ENCODE measurements at regions not wholly inside any gene's neighbourhood (a gene's known extent, or its start where the extent isn't known, plus 50 kb on each side); places are given as distances from the start of the nearest gene placed in this dataset.

GRCh38 chr2:18422432-18423165 lies 137.9 kb downstream of the RDH14 start:
- Mint-ChIP-seq H3K4me1 (no peaks in the 10 kb centered on the region), H3K27ac (no peak overlapping the region), H3K36me3 (no peaks in the 10 kb centered on the region), H3K4me3 (no peak overlapping the region), H3K9me3 (no peaks in the 10 kb centered on the region)
- no peak for ATAC-seq
- DNase-seq (ENCODE audit: low spot score in 2 of 2) = no peak

GRCh38 chr2:18413676-18414396 lies 146.6 kb downstream of the RDH14 start:
- no peaks in the 10 kb centered on the region for H3K4me1 Mint-ChIP-seq
- no peaks in the 10 kb centered on the region for H3K36me3 Mint-ChIP-seq
- ATAC-seq (no peak), DNase-seq (ENCODE audit: low spot score in 2 of 2) (no peak)
- H3K4me3 Mint-ChIP-seq = no peak overlapping the region
- H3K27ac Mint-ChIP-seq = no peak overlapping the region
- no peaks in the 10 kb centered on the region for H3K9me3 Mint-ChIP-seq

GRCh38 chr2:18412980-18413675 lies 147.3 kb downstream of the RDH14 start:
- Mint-ChIP-seq H3K4me1 (no peaks in the 10 kb centered on the region), H3K27ac (no peak overlapping the region), H3K9me3 (no peaks in the 10 kb centered on the region), H3K4me3 (no peak overlapping the region), H3K36me3 (no peaks in the 10 kb centered on the region)
- no peak for DNase-seq (ENCODE audit: low spot score in 2 of 2)
- no peak for ATAC-seq

- ATAC-seq (no peak), DNase-seq (ENCODE audit: low spot score in 2 of 2) (no peak)
- Mint-ChIP-seq H3K27ac (no peak overlapping the region), H3K4me1 (no peaks in the 10 kb centered on the region), H3K9me3 (no peaks in the 10 kb centered on the region), H3K4me3 (no peak overlapping the region), H3K36me3 (no peaks in the 10 kb centered on the region)
Observed at GRCh38 chr2:18411626-18412025, 148.8 kb downstream of the RDH14 start.

- Mint-ChIP-seq H3K4me3 (no peak overlapping the region), H3K4me1 (no peaks in the 10 kb centered on the region), H3K27ac (no peak overlapping the region), H3K36me3 (no peaks in the 10 kb centered on the region), H3K9me3 (no peaks in the 10 kb centered on the region)
- ATAC-seq = no peak
- DNase-seq (ENCODE audit: low spot score in 2 of 2) = no peak
Observed at GRCh38 chr2:18410543-18410942, 149.9 kb downstream of the RDH14 start.

GRCh38 chr2:18408638-18409037 lies 151.8 kb downstream of the RDH14 start:
- DNase-seq (ENCODE audit: low spot score in 2 of 2) = no peak
- H3K27ac Mint-ChIP-seq = no peak overlapping the region
- ATAC-seq = no peak
- H3K36me3 Mint-ChIP-seq = no peaks in the 10 kb centered on the region
- no peak overlapping the region for H3K4me3 Mint-ChIP-seq
- no peaks in the 10 kb centered on the region for H3K4me1 Mint-ChIP-seq
- no peaks in the 10 kb centered on the region for H3K9me3 Mint-ChIP-seq

- H3K9me3 Mint-ChIP-seq = no peaks in the 10 kb centered on the region
- no peak overlapping the region for H3K27ac Mint-ChIP-seq
- no peak for ATAC-seq
- DNase-seq (ENCODE audit: low spot score in 2 of 2) = no peak
- no peak overlapping the region for H3K4me3 Mint-ChIP-seq
- no peaks in the 10 kb centered on the region for H3K4me1 Mint-ChIP-seq
- H3K36me3 Mint-ChIP-seq = no peaks in the 10 kb centered on the region
Observed at GRCh38 chr2:18406219-18406618, 154.2 kb downstream of the RDH14 start.

- ATAC-seq (no peak), DNase-seq (ENCODE audit: low spot score in 2 of 2) (no peak)
- Mint-ChIP-seq H3K27ac (no peak overlapping the region), H3K4me3 (no peak overlapping the region), H3K9me3 (no peaks in the 10 kb centered on the region), H3K36me3 (no peaks in the 10 kb centered on the region), H3K4me1 (no peaks in the 10 kb centered on the region)
Observed at GRCh38 chr2:18404708-18405107, 155.7 kb downstream of the RDH14 start.

GRCh38 chr2:18403921-18404522 lies 156.4 kb downstream of the RDH14 start:
- DNase-seq (ENCODE audit: low spot score in 2 of 2) = no peak
- no peak for ATAC-seq
- H3K36me3 Mint-ChIP-seq = no peaks in the 10 kb centered on the region
- H3K4me3 Mint-ChIP-seq = no peak overlapping the region
- H3K4me1 Mint-ChIP-seq = no peaks in the 10 kb centered on the region
- no peak overlapping the region for H3K27ac Mint-ChIP-seq
- H3K9me3 Mint-ChIP-seq = no peaks in the 10 kb centered on the region

- DNase-seq (ENCODE audit: low spot score in 2 of 2) = no peak
- H3K4me1 Mint-ChIP-seq = no peaks in the 10 kb centered on the region
- no peak overlapping the region for H3K27ac Mint-ChIP-seq
- H3K9me3 Mint-ChIP-seq = no peaks in the 10 kb centered on the region
- no peak overlapping the region for H3K4me3 Mint-ChIP-seq
- ATAC-seq = no peak
- no peaks in the 10 kb centered on the region for H3K36me3 Mint-ChIP-seq
Observed at GRCh38 chr2:18402831-18403230, 157.6 kb downstream of the RDH14 start.

- no peak for DNase-seq (ENCODE audit: low spot score in 2 of 2)
- no peak for ATAC-seq
- Mint-ChIP-seq H3K36me3 (no peaks in the 10 kb centered on the region), H3K4me1 (no peaks in the 10 kb centered on the region), H3K4me3 (no peak overlapping the region), H3K27ac (no peak overlapping the region), H3K9me3 (no peaks in the 10 kb centered on the region)
Observed at GRCh38 chr2:18401471-18401870, 159.0 kb downstream of the RDH14 start.

GRCh38 chr2:18399601-18400000 lies 160.9 kb downstream of the RDH14 start:
- Mint-ChIP-seq H3K4me3 (no peak overlapping the region), H3K27ac (no peak overlapping the region), H3K36me3 (no peaks in the 10 kb centered on the region), H3K9me3 (no peaks in the 10 kb centered on the region), H3K4me1 (no peaks in the 10 kb centered on the region)
- ATAC-seq = no peak
- DNase-seq (ENCODE audit: low spot score in 2 of 2) = no peak

- H3K9me3 Mint-ChIP-seq = no peaks in the 10 kb centered on the region
- no peak overlapping the region for H3K4me3 Mint-ChIP-seq
- H3K4me1 Mint-ChIP-seq = no peaks in the 10 kb centered on the region
- DNase-seq (ENCODE audit: low spot score in 2 of 2) (no peak), ATAC-seq (no peak)
- no peaks in the 10 kb centered on the region for H3K36me3 Mint-ChIP-seq
- no peak overlapping the region for H3K27ac Mint-ChIP-seq
Observed at GRCh38 chr2:18398833-18399232, 161.6 kb downstream of the RDH14 start.

GRCh38 chr2:18396329-18397010 lies 164.0 kb downstream of the RDH14 start:
- ATAC-seq (no peak), DNase-seq (ENCODE audit: low spot score in 2 of 2) (no peak)
- Mint-ChIP-seq H3K4me1 (no peaks in the 10 kb centered on the region), H3K9me3 (no peaks in the 10 kb centered on the region), H3K36me3 (no peaks in the 10 kb centered on the region), H3K27ac (no peak overlapping the region), H3K4me3 (no peak overlapping the region)

GRCh38 chr2:18395555-18395954 lies 164.9 kb downstream of the RDH14 start:
- DNase-seq (ENCODE audit: low spot score in 2 of 2) (no peak), ATAC-seq (no peak)
- H3K4me3 Mint-ChIP-seq = no peak overlapping the region
- H3K9me3 Mint-ChIP-seq = no peaks in the 10 kb centered on the region
- H3K4me1 Mint-ChIP-seq = no peaks in the 10 kb centered on the region
- H3K36me3 Mint-ChIP-seq = no peaks in the 10 kb centered on the region
- H3K27ac Mint-ChIP-seq = no peak overlapping the region
